Transverse colon (tissue), 4 donors: ENCODE measurements at regions not wholly inside any gene's neighbourhood (a gene's known extent, or its start where the extent isn't known, plus 50 kb on each side); places are given as distances from the start of the nearest gene placed in this dataset.

Experiments used
- CTCF ChIP-seq, 5 experiments: fragments of 200-600 bp in 3 of 5; fragments of 450-650 bp in 2 of 5; sonication (generic) in 3 of 5; IDR thresholded peaks; 1 replicate in 2 of 5; 2 replicates in 3 of 5; pipeline ENCODE4 v1.5.1; 2016 to 2017; ENCODE audit warnings: antibody characterized with exemption in 5 of 5, inconsistent platforms in 3 of 5, mild to moderate bottlenecking in 2 of 5, moderate library complexity in 1 of 5
- EP300 ChIP-seq: sonication (generic); formaldehyde crosslinking; IDR thresholded peaks from one replicate; pipeline ENCODE4 v1.6.1; 2017; ENCODE audit warnings: antibody characterized with exemption, low read depth
- POLR2A ChIP-seq: fragments of 450-650 bp; IDR thresholded peaks from one replicate; pipeline ENCODE4 v1.6.1; 2016; ENCODE audit warnings: antibody characterized with exemption, mild to moderate bottlenecking, moderate library complexity
- POLR2AphosphoS5 ChIP-seq, 3 donors: sonication (generic); formaldehyde crosslinking; IDR thresholded peaks; one replicate each; pipeline ENCODE4 v1.6.1; 2016; ENCODE audit warnings: antibody characterized with exemption in 3 of 3

- TF ChIP-seq CTCF (IDR thresholded peaks at IDR 0.05), result no peak
- TF ChIP-seq POLR2A, result no peak
- no peak for TF ChIP-seq EP300
- no peak for TF ChIP-seq POLR2AphosphoS5 (IDR thresholded peaks at IDR 0.05)
These were observed 998.0 kb upstream of the GJE1 start for GRCh38 chr6:141134723-141135122.
